Upper lobe of left lung (tissue), 4 donors: ENCODE measurements at regions not wholly inside any gene's neighbourhood (a gene's known extent, or its start where the extent isn't known, plus 50 kb on each side); places are given as distances from the start of the nearest gene placed in this dataset.

ENCODE experiments used
- CTCF ChIP-seq, 6 experiments: fragments of 450-650 bp in 4 of 6; fragments of 200-600 bp in 2 of 6; sonication (generic) in 2 of 6; IDR thresholded peaks; one replicate each; pipeline ENCODE4 v1.5.1; 2016 to 2019; ENCODE audit warnings: antibody characterized with exemption in 6 of 6
- POLR2A ChIP-seq, 4 donors: fragments of 450-650 bp; IDR thresholded peaks; one replicate each; pipeline ENCODE4 v1.5.1; 2016 to 2017; ENCODE audit warnings: antibody characterized with exemption in 4 of 4, mild to moderate bottlenecking in 2 of 4
- POLR2AphosphoS5 ChIP-seq, 2 donors: sonication (generic); formaldehyde crosslinking; IDR thresholded peaks; one replicate each; pipeline ENCODE4 v1.5.1; 2017; ENCODE audit warnings: antibody characterized with exemption in 2 of 2

GRCh38 chr6:9224539-9224938 is 789.2 kb upstream of the SLC35B3 start:
- no peak for TF ChIP-seq CTCF (IDR thresholded peaks at IDR 0.05)
- TF ChIP-seq POLR2AphosphoS5 (IDR thresholded peaks at IDR 0.05) = no peak
- no peak for TF ChIP-seq POLR2A (IDR thresholded peaks at IDR 0.05)
